ENCODE measurements at regions not wholly inside any gene's neighbourhood (a gene's known extent, or its start where the extent isn't known, plus 50 kb on each side); places are given as distances from the start of the nearest gene placed in this dataset.

GRCh38 chrX:119181491-119181890, 53.9 kb upstream of the KIAA1210 start:
- DNase-seq (ENCODE audit: low read depth) = no peak
- H3K4me3 ChIP-seq (ENCODE audit: low read depth, low read length) = no peak overlapping the region
- TF ChIP-seq, protein P1, sequence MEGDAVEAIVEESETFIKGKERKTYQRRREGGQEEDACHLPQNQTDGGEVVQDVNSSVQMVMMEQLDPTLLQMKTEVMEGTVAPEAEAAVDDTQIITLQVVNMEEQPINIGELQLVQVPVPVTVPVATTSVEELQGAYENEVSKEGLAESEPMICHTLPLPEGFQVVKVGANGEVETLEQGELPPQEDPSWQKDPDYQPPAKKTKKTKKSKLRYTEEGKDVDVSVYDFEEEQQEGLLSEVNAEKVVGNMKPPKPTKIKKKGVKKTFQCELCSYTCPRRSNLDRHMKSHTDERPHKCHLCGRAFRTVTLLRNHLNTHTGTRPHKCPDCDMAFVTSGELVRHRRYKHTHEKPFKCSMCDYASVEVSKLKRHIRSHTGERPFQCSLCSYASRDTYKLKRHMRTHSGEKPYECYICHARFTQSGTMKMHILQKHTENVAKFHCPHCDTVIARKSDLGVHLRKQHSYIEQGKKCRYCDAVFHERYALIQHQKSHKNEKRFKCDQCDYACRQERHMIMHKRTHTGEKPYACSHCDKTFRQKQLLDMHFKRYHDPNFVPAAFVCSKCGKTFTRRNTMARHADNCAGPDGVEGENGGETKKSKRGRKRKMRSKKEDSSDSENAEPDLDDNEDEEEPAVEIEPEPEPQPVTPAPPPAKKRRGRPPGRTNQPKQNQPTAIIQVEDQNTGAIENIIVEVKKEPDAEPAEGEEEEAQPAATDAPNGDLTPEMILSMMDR (conservative IDR thresholded peaks at IDR 0.05; ENCODE audit: low read depth, low read length) = peak; percentile 19

DNA sequence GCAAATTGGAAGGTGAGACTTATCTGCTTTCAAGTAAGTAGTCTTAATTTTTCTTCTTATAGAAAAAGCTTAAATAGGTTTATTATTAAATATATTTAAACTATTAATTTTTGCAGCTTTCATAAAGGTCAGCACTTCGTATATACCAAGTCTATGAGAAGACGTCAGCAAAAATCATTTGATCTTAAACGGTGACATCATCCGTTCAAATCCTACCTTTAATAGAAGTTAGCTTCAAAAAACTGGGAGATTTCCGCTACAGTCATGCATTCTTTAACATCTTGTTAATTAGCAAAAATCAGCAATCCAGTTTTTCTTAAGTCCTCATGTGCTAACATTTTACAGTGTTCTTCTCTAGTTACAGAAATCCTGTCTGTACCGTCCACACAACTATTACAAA, 49.9 kb upstream of the PGRMC1 start:
- TF ChIP-seq, protein P1 (conservative IDR thresholded peaks at IDR 0.05; ENCODE audit: low read depth, low read length) = no peak
- no peak for DNase-seq (ENCODE audit: low read depth)
- H3K4me3 ChIP-seq (ENCODE audit: low read depth, low read length) = no peak overlapping the region
